IPS-20b (cell line): ENCODE measurements at regions not wholly inside any gene's neighbourhood (a gene's known extent, or its start where the extent isn't known, plus 50 kb on each side); places are given as distances from the start of the nearest gene placed in this dataset.
"Not testable (repeated sequence)": the region's sequence is repeated elsewhere in the genome, so short reads cannot be mapped to it uniquely, and the experiment has no call there.

ENCODE experiments used
- H3K27ac ChIP-seq: one replicate; pipeline ENCODE4 v1.5.1; 2013; ENCODE audit warnings: low read length
- H3K27me3 ChIP-seq: 2 replicates; pipeline ENCODE4 v1.6.1; 2013; ENCODE audit warnings: mild to moderate bottlenecking, low read length, inconsistent platforms; ENCODE audit not compliant: insufficient read depth
- H3K36me3 ChIP-seq: 2 replicates; pipeline ENCODE4 v1.6.1; 2013; ENCODE audit warnings: low read depth, mild to moderate bottlenecking, inconsistent platforms, low read length, moderate library complexity; ENCODE audit not compliant: insufficient read depth
- H3K4me1 ChIP-seq: 2 replicates; pipeline ENCODE4 v1.6.1; 2013; ENCODE audit warnings: mild to moderate bottlenecking, control low read depth, inconsistent platforms, low read length, moderate library complexity; ENCODE audit not compliant: insufficient read depth
- H3K4me3 ChIP-seq: 2 replicates; pipeline ENCODE4 v1.5.1; 2013; ENCODE audit warnings: mild to moderate bottlenecking, low read length, inconsistent platforms
- H3K9ac ChIP-seq: 2 replicates; pipeline ENCODE4 v1.6.1; 2013; ENCODE audit warnings: low read depth, mild to moderate bottlenecking, inconsistent platforms, low read length, moderate library complexity
- H3K9me3 ChIP-seq: 2 replicates; pipeline ENCODE4 v1.6.1; 2013; ENCODE audit warnings: mild to moderate bottlenecking, low read depth, low read length, inconsistent platforms; ENCODE audit not compliant: insufficient read depth

- H3K4me3 ChIP-seq = no peak overlapping the region
- H3K27ac ChIP-seq = no peak overlapping the region
- H3K27me3 ChIP-seq = no peaks in the 10 kb centered on the region
- no peaks in the 10 kb centered on the region for H3K36me3 ChIP-seq
- H3K9me3 ChIP-seq = no peaks in the 10 kb centered on the region; the same call in 1 of the 2 replicates
- no peaks in the 10 kb centered on the region for H3K4me1 ChIP-seq
- H3K9ac ChIP-seq = no peak overlapping the region
These were observed 762.5 kb downstream of the PCDH7 start for GRCh38 chr4:31482691-31483090.

- H3K27ac ChIP-seq, H3K4me3 ChIP-seq, H3K4me1 ChIP-seq, H3K9ac ChIP-seq, H3K36me3 ChIP-seq, H3K27me3 ChIP-seq, H3K9me3 ChIP-seq: not testable (repeated sequence)
These were observed 779.0 kb downstream of the PCDH7 start for GRCh38 chr4:31499216-31499615.

- H3K9me3 ChIP-seq = no peaks in the 10 kb centered on the region
- H3K4me1 ChIP-seq = no peaks in the 10 kb centered on the region
- no peak overlapping the region for H3K9ac ChIP-seq
- H3K27me3 ChIP-seq = no peaks in the 10 kb centered on the region
- H3K27ac ChIP-seq = no peak overlapping the region
- H3K36me3 ChIP-seq = no peaks in the 10 kb centered on the region
- no peak overlapping the region for H3K4me3 ChIP-seq
These were observed 796.4 kb downstream of the PCDH7 start for GRCh38 chr4:31516520-31516919.

GRCh38 chr4:31518796-31519250 lies 798.7 kb downstream of the PCDH7 start:
- no peaks in the 10 kb centered on the region for H3K4me1 ChIP-seq
- no peak overlapping the region for H3K9ac ChIP-seq
- no peaks in the 10 kb centered on the region for H3K9me3 ChIP-seq
- H3K27ac ChIP-seq = no peak overlapping the region
- no peak overlapping the region for H3K4me3 ChIP-seq
- H3K27me3 ChIP-seq = no peaks in the 10 kb centered on the region
- no peaks in the 10 kb centered on the region for H3K36me3 ChIP-seq

GRCh38 chr4:31530555-31530954 lies 810.4 kb downstream of the PCDH7 start:
- H3K27ac ChIP-seq = no peak overlapping the region
- H3K27me3 ChIP-seq = no peaks in the 10 kb centered on the region
- H3K36me3 ChIP-seq = no peaks in the 10 kb centered on the region
- no peaks in the 10 kb centered on the region for H3K4me1 ChIP-seq
- no peaks in the 10 kb centered on the region for H3K9me3 ChIP-seq
- H3K4me3 ChIP-seq = no peak overlapping the region
- no peak overlapping the region for H3K9ac ChIP-seq

- Histone ChIP-seq H3K27me3 (no peaks in the 10 kb centered on the region), H3K27ac (no peak overlapping the region), H3K9me3 (no peaks in the 10 kb centered on the region), H3K4me3 (no peak overlapping the region), H3K9ac (no peak overlapping the region), H3K36me3 (no peaks in the 10 kb centered on the region), H3K4me1 (no peaks in the 10 kb centered on the region)
These were observed 818.7 kb downstream of the PCDH7 start for GRCh38 chr4:31538877-31539276.

- Histone ChIP-seq H3K27ac (no peak overlapping the region), H3K27me3 (no peaks in the 10 kb centered on the region), H3K4me3 (no peak overlapping the region), H3K4me1 (no peaks in the 10 kb centered on the region), H3K9me3 (no peaks in the 10 kb centered on the region), H3K36me3 (no peaks in the 10 kb centered on the region), H3K9ac (no peak overlapping the region)
These were observed 819.3 kb downstream of the PCDH7 start for GRCh38 chr4:31539284-31540069.

- Histone ChIP-seq H3K9ac (no peak overlapping the region), H3K9me3 (no peaks in the 10 kb centered on the region), H3K4me1 (no peaks in the 10 kb centered on the region), H3K36me3 (no peaks in the 10 kb centered on the region), H3K4me3 (no peak overlapping the region), H3K27me3 (no peaks in the 10 kb centered on the region), H3K27ac (no peak overlapping the region)
These were observed 825.2 kb downstream of the PCDH7 start for GRCh38 chr4:31545330-31545729.

- H3K9me3 ChIP-seq = no peaks in the 10 kb centered on the region
- no peaks in the 10 kb centered on the region for H3K4me1 ChIP-seq
- no peak overlapping the region for H3K27ac ChIP-seq
- no peaks in the 10 kb centered on the region for H3K27me3 ChIP-seq
- H3K9ac ChIP-seq = no peak overlapping the region
- H3K36me3 ChIP-seq = no peaks in the 10 kb centered on the region
- no peak overlapping the region for H3K4me3 ChIP-seq
These were observed 825.6 kb downstream of the PCDH7 start for GRCh38 chr4:31545755-31546154.

GRCh38 chr4:31548021-31548420 lies 827.9 kb downstream of the PCDH7 start:
- no peak overlapping the region for H3K27ac ChIP-seq
- no peak overlapping the region for H3K4me3 ChIP-seq
- no peaks in the 10 kb centered on the region for H3K27me3 ChIP-seq
- no peaks in the 10 kb centered on the region for H3K9me3 ChIP-seq
- no peak overlapping the region for H3K9ac ChIP-seq
- no peaks in the 10 kb centered on the region for H3K4me1 ChIP-seq
- no peaks in the 10 kb centered on the region for H3K36me3 ChIP-seq

- no peaks in the 10 kb centered on the region for H3K9me3 ChIP-seq
- no peaks in the 10 kb centered on the region for H3K36me3 ChIP-seq
- H3K27ac ChIP-seq = no peak overlapping the region
- no peaks in the 10 kb centered on the region for H3K4me1 ChIP-seq
- H3K4me3 ChIP-seq = no peak overlapping the region
- H3K27me3 ChIP-seq = no peaks in the 10 kb centered on the region
- no peak overlapping the region for H3K9ac ChIP-seq
These were observed 828.7 kb downstream of the PCDH7 start for GRCh38 chr4:31548823-31549222.

GRCh38 chr4:31549256-31549655 lies 829.1 kb downstream of the PCDH7 start:
- Histone ChIP-seq H3K4me3 (no peak overlapping the region), H3K36me3 (no peaks in the 10 kb centered on the region), H3K9ac (no peak overlapping the region), H3K27me3 (no peaks in the 10 kb centered on the region), H3K9me3 (no peaks in the 10 kb centered on the region), H3K27ac (no peak overlapping the region), H3K4me1 (no peaks in the 10 kb centered on the region)
